NCI-H2196 (cell line): ENCODE measurements at regions not wholly inside any gene's neighbourhood (a gene's known extent, or its start where the extent isn't known, plus 50 kb on each side); places are given as distances from the start of the nearest gene placed in this dataset.
"Not testable (repeated sequence)": the region's sequence is repeated elsewhere in the genome, so short reads cannot be mapped to it uniquely, and the experiment has no call there.

Experiments used
- DNase-seq: peaks from one replicate; lab custom pipeline; 2025; ENCODE audit not compliant: unreplicated experiment; lab: John Stamatoyannopoulos, UW

DNA sequence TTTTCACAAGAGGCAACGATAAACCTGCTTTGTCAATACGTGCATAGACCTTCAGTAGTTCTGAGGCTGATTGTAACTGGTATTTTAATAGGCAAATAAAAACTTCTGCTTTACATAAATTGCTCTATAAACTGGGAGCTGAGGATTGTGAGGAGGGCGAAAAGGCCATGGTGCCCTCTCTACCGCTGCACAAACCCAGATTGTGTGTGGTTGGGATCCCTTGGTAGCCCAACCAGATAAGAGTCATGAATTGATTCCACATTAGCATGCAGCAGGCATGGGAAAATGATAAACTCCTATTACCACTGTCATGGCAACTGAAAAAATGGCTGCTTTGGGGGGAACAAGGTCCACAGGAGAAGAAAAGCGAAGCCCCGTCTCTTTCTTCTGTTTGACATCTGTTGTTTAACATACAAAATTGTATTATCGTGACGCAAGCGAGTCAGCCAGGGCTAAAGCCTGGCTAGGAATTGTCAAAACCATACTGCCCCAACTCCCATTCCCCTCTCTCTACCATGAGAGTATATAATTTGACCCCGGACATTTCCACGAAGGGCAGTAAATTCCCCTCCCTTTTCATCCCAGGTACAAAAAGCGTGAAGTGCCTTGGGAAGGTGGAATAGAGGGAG is 157.8 kb upstream of the SALL4 start:
- no peak for DNase-seq

DNA sequence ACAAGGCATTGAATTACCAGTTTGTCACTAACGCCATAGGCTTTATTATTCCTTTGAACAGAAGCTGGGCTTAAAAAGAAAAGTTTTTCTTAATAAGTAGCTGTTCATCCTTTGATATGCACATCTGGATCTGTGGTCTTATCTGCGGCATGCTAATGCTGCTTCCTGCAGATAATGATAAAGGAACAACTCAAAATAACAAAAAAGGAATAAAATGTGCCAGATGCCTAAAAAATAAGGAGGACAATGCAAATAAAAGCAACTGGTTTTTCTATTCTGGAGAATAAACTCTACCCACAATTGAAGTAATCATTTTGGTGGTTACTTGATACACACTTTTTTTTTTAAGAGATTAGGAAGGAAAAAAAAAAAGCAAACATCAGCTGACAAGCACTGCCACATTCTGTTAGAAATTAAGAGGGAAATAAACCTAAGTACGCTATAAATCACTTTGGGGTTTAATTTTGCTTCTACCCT is 156.8 kb upstream of the SALL4 start:
- no peak for DNase-seq

DNA sequence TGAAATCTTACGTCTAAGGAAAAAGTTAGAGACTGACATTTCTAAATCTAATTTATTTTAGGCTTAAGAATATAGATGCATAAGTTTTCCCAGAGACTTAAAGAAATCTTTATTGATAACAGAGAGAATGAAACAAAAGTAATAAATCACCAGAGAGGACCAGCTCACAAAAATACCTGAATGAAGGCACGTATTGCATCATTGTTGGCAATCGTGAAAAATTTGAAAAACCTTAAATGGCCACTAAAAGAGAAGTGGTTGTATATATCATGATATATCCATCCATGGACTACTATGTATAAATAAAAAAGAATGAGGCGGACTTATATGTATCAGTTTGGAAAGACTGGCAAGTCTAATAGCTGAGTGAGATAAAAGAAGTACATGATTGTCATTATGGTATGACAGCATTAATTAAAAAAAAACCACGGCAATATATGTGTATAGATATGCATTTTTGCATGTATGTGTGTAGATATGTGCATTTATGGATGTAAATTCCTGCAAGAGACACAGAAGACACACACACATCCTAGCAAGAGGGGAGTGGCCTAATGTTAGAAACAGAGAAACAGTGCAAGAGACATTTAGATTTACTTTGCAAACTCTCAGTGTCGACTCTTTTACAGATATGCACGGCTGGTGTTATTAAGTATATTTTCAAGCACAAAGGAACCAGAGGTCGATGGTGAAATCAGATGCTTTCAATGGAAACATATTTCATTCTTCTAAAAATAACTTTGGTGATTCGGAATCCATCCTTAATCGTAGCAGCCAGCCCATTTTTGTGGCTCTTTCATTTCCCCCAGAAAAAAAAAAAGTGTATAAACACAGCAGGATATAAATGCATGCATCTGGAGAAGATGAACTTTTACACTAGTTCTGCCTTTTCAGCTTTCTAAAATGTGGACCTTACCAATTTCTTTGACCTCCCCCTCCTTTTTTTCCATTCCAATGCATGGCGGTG is 156.1 kb upstream of the SALL4 start:
- DNase-seq = no peak

GRCh38 chr20:51955756-51956155 is 153.4 kb upstream of the SALL4 start:
- DNase-seq = no peak

GRCh38 chr20:51953731-51954340 is 151.5 kb upstream of the SALL4 start:
- no peak for DNase-seq

DNA sequence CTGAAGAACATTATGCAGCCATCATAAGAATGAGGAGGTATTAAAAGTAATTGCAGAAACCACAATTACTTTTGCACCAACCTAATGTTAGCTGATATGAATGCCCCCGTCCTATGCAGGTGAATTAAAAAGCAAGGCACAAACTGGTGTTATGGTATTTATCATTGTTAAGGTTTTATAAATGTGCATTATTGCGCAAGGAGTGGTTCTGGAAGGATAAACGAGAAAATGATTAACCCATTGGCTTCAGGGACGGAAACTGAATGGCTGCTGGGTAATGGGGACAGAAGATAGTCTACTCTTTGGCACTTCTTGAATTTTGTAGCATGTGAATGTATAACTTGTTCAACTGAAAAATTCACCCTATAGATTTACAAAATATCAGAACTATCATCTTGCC is 148.6 kb upstream of the SALL4 start:
- no peak for DNase-seq

- no peak for DNase-seq
Observed at GRCh38 chr20:51946586-51946985, 144.3 kb upstream of the SALL4 start.

DNA sequence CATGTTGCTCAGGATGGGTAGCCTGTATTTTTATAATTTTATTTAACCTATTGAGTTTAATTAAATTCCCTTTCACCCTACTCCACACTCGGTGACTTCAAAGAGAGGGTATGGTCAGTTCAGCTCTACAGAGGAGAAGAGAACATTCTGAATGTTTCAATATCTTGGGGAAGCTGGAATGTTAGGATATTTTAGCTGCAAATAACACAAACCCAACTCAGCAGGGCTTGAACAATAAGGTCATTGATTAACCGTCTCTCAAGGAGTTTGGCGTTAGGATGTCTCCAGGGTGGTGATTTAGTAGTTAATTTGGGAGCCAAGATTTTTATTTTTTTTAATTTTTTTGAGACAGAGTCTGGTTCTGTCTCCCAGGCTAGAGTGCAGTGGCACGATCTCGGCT is 143.6 kb upstream of the SALL4 start:
- DNase-seq = no peak

GRCh38 chr20:51945177-51945576 is 142.9 kb upstream of the SALL4 start:
- DNase-seq = no peak

DNA sequence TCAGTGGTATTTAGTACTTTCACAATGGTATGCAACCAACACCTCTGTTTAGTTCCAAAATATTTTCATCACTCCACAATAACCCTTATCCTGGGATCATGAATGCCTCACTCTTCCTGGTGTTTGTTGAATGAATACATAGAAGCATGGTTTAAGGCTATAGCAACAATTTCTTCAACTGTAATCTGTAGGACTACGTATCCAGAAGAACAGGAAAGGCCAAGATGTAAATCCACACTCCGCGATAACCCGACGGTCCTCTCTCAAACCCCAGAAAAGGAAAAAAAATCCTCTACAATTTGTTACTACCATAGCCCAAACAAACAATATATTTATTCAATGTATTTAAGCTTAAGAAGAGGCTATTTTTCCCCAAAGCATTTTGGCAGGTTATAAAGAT is 141.4 kb upstream of the SALL4 start:
- no peak for DNase-seq

DNA sequence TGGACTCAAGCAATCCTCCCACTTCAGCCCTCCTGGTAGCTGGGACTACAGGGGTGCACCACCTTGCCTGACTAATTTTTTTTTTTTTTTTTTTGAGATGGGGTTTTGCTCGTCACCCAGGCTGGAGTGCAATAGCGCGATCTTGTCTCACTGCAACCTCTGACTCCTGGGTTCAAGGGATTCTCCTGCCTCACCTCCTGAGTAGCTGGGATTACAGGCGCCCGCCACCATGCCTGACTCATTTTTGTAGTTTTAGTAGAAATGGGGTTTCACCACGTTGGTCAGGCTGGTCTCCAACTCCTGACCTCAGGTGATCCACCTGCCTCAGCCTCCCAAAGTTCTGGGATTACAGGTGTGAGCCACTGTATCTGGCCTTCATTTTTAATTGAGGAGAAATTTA is 141.0 kb upstream of the SALL4 start:
- not testable (repeated sequence) for DNase-seq

DNA sequence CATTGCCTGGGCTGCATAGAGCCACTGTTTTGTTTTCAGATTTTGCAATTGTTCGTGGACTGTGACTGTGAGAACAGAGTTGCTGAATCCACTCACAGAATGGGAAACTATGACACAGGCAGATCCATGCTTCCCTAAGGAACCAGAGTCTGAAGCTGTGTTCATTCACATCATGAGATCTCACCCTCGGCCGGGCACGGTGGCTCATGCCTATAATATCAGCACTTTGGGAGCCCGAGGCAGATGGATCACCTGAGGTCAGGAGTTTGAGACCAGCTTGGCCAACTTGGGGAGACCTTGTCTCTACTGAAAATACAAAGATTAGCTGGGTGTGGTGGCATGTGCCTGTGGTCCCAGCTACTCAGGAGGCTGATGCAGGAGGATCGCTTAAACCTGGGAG is 139.2 kb upstream of the SALL4 start:
- no peak for DNase-seq

GRCh38 chr20:51939259-51939585 is 136.9 kb upstream of the SALL4 start:
- no peak for DNase-seq

DNA sequence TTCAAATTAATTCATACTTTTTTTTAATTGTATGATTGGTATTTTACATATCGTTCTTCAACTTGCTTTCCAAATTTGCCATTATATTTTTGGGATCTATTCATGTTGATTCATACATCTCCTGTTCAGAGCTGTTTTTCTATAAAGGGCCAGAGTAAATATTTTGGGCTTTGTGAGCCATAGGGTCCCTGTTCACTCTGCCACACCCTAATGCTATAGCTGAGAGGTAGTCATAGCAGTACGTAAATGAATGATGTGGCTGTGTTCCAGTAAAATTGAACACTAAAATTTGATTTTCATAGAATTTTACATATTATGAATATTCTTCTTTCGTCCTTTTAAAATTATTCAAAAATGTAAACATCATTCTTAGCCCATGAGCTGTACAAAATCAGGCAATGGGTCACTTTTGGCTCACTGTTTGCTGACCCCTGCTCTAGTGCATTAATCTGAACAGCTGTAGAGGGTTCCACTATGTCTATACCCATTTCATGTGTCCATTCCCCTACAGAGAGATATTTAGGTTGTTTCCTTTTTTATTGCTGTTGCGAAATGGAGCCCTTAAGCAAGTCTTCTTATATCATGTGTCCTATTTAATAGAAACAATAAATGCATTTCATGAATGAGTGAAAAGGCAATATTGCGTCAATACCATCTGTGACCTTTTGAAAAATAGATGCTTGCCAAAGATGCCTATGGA is 136.4 kb upstream of the SALL4 start:
- DNase-seq = no peak

GRCh38 chr20:51937779-51938178 is 135.5 kb upstream of the SALL4 start:
- DNase-seq = no peak

DNA sequence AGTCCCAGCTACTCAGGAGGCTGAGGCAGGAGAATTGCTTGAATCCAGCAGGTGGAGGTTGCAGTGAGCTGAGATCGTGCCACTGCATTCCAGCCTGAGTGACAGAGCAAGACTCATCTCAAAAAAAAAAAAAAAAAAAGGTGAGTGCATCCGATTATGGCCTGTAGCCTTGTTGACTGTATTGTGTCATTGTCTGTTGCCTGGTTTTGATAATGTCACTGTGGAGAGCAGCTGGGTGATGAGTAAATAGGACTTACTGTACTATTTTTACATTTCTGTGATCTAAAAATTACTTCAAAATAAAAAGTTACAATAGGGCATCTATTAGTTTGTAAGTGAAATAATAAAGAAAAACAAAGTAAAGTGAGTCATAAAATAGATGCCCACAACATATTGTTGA is 134.1 kb upstream of the SALL4 start:
- DNase-seq = no peak

DNA sequence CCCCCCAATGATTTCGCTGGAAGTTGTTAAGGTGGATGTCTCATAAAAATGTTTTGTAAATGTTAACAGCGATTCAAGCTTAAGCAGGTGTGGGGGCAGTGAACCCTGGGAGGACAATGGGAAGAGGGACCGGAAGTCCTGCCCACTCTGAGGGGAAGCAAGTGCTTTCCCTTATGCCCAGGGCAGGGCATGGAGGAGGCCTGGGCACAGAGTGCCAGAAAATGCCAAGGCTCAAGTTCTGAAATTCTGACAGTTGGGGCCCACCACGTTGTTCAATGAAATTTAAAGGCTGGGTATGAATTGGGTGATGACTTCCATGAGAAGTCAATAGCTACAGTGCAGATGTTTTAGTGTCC is 132.7 kb upstream of the SALL4 start:
- DNase-seq = no peak

DNA sequence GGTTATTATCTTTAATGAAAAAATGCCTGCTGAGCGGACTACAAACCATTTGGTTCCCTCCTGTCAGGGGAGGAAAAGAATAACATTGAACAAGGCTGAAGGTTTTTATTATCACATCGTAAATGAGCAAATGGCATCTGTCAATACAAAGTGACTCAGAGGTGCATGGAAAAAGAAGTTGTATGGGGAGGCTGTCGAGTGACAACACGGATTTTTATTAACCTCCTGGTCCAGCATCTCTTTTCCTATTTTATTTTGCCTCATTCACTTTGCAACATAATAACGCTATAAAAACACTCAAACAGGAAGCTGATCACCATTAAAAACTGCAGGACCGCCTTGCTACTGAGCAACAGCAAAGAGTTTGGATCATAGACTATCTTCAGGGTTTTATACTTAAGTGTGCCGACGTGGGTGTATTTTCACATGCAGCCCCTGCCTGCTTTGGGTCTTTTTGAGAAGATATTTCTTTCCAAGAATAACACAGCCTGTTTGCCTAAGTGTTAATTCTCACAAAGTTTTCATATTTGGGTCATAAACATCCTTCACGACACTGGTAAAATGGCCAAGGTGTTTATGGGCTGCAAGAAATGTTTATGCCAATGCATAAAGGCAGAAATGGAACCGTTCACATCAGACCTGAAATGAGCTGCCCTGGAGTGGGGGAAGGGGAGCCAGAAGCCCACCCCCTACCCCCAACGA is 132.1 kb upstream of the SALL4 start:
- no peak for DNase-seq

DNA sequence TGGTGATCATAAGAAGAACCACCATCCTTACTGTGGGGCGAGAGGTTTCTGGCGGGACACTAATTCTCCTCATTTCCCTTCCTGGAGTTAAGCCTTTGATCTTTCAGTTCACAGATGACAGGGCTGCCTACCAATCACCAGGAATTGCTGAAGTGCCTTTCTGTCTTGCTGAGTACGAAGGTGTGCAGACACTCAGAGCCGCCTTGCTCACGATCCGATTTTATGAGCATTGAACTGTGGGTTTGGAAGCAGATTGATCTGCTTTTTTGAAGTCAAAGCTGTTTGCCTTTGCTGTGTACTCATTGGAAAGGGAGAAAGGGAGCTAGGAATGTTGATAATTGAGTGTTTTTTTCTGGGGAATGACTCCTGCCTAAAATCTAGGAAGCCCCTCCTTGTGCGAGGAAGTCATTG is 129.1 kb upstream of the SALL4 start:
- DNase-seq = no peak

DNA sequence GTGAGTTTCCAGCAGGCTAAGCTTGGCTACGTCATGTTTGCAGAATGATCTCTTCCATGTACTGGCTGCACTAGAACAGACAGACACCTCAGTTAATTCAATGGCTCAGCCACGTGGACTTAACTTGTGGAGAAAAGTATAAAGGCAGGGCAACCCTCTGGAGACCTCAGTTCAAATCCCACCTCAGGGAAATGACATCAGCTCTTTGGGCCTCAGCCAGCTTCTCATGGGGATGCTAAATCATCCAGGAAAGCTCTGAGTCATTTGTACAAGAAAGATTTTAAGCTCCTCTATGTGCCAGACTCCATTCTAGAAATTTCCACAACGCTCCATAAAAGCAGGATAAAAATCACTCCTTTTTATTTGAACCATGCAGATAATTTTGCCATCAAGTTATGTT is 128.5 kb upstream of the SALL4 start:
- DNase-seq = no peak

DNA sequence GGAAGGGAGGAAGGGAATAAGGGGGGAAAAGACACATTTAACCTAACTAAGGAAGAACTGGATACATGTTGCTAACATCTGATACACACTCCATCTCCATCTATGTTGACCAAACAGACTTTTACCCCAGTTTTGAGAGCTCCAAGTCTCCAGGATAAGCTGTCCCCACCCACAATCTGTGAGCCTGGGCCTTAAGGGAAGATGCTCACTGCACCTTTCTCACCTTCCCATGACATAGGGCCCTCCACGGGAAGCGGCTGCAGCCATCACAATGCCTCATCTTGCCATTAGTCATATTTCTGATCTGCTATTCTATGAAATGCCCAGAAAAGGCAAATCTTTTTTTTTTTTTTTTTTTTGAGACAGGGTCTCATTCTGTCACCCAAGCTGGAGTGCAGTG is 126.6 kb upstream of the SALL4 start:
- DNase-seq = no peak
